SU-DHL-6 (cell line): ENCODE measurements at regions not wholly inside any gene's neighbourhood (a gene's known extent, or its start where the extent isn't known, plus 50 kb on each side); places are given as distances from the start of the nearest gene placed in this dataset.

Experiments used
- H2AFZ ChIP-seq: fragments of 200-600 bp; sonication (generic); 2 replicates; pipeline ENCODE4 v1.6.1; 2014; ENCODE audit warnings: low read depth, mild to moderate bottlenecking, moderate library complexity, mixed read lengths, antibody characterized with exemption, low read length; ENCODE audit not compliant: severe bottlenecking
- H3F3A ChIP-seq: fragments of 200-600 bp; shearing (Covaris generic); 2 replicates; pipeline ENCODE4 v1.6.0; 2016; ENCODE audit warnings: antibody characterized with exemption, mild to moderate bottlenecking; ENCODE audit not compliant: insufficient read depth
- H3K27ac ChIP-seq: fragments of 200-600 bp; sonication (generic); 2 replicates; pipeline ENCODE4 v1.5.1; 2016; ENCODE audit warnings: low read depth, mild to moderate bottlenecking, low read length, moderate library complexity, mixed read lengths
- H3K27me3 ChIP-seq: fragments of 200-600 bp; sonication (generic), shearing (Covaris generic); 2 replicates; pipeline ENCODE4 v1.6.0; 2014; ENCODE audit warnings: mild to moderate bottlenecking, low read length
- H3K36me3 ChIP-seq: fragments of 200-600 bp; sonication (generic); 2 replicates; pipeline ENCODE4 v1.6.1; 2014; ENCODE audit warnings: mild to moderate bottlenecking, low read length, mixed read lengths
- H3K4me2 ChIP-seq: fragments of 300-600, 200-600 bp; shearing (Covaris generic), sonication (generic); 2 replicates; pipeline ENCODE4 v1.6.0; 2014; ENCODE audit warnings: low read length, low read depth, mild to moderate bottlenecking; ENCODE audit not compliant: poor library complexity, severe bottlenecking
- H3K4me3 ChIP-seq: fragments of 200-600 bp; sonication (generic); 2 replicates; pipeline ENCODE4 v1.5.1; 2014; ENCODE audit warnings: antibody characterized with exemption, low read length, mild to moderate bottlenecking, mixed read lengths; ENCODE audit not compliant: insufficient read depth, poor library complexity, severe bottlenecking
- H3K79me2 ChIP-seq: fragments of 200-600 bp; sonication (generic); 2 replicates; pipeline ENCODE4 v1.6.1; 2014; ENCODE audit warnings: mild to moderate bottlenecking, low read length, moderate library complexity; ENCODE audit not compliant: insufficient read depth
- H3K9ac ChIP-seq: fragments of 200-600 bp; sonication (generic); 2 replicates; pipeline ENCODE4 v1.7.0; 2014; ENCODE audit warnings: mild to moderate bottlenecking, low read length
- H3K9me2 ChIP-seq: fragments of 200-600 bp; sonication (generic); replicated peaks from 2 replicates; pipeline ENCODE4 v1.6.1; 2014; ENCODE audit warnings: low read length; ENCODE audit not compliant: insufficient read depth
- H3K9me3 ChIP-seq: fragments of 200-600 bp; sonication (generic); 2 replicates; pipeline ENCODE4 v1.6.1; 2014; ENCODE audit warnings: low read length, mixed read lengths; ENCODE audit not compliant: insufficient read depth
- H4K20me1 ChIP-seq: fragments of 200-600 bp; sonication (generic); 2 replicates; pipeline ENCODE4 v1.6.1; 2014; ENCODE audit warnings: low read depth, mild to moderate bottlenecking, antibody characterized with exemption, low read length, moderate library complexity, mixed read lengths
- EZH2phosphoT487 ChIP-seq: fragments of 200-600 bp; sonication (generic), shearing (Covaris generic); conservative IDR thresholded peaks from 2 replicates; pipeline ENCODE4 v1.6.1; 2018; ENCODE audit warnings: mild to moderate bottlenecking, antibody characterized with exemption, low read length, moderate library complexity, mixed read lengths
- TF ChIP-seq, protein P1 (sequence below): fragments of 200-600 bp; sonication (generic); IDR thresholded peaks from one replicate; pipeline ENCODE4 v1.5.1; 2017; ENCODE audit warnings: antibody characterized with exemption, mild to moderate bottlenecking, low read length, moderate library complexity; ENCODE audit not compliant: insufficient read depth, poor library complexity, severe bottlenecking

DNA sequence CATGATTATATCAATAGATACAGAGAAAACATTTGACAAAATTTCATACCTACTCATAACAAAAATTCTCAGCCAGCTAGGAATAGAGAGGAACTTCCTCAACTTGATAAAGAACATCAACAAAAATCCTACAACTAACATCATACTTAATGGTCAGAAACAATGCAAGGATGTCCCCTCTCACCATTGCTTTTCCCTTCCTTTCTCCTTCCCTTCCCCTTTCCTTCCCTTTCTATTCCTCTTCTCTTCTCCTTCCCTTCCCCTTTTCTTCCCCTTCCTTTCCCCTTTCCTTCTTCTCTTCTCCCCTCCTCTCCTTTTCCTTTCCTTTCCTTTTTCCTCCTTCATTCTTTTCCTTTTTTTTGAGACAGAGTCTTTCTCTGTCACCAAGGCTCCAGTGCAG, 418.3 kb upstream of the B3GAT1 start:
- Histone ChIP-seq H3K79me2 (no peaks in the 10 kb centered on the region), H2AFZ (no peak overlapping the region), H4K20me1 (no peaks in the 10 kb centered on the region), H3K4me2 (no peak overlapping the region), H3K27me3 (no peaks in the 10 kb centered on the region), H3K9ac (no peak overlapping the region), H3K9me3 (no peaks in the 10 kb centered on the region), H3F3A (no peaks in the 10 kb centered on the region), H3K27ac (no peak overlapping the region), H3K36me3 (no peaks in the 10 kb centered on the region), H3K9me2 (no peaks in the 10 kb centered on the region), H3K4me3 (no peak overlapping the region)
- TF ChIP-seq EZH2phosphoT487: no peak
- TF ChIP-seq, protein P1, sequence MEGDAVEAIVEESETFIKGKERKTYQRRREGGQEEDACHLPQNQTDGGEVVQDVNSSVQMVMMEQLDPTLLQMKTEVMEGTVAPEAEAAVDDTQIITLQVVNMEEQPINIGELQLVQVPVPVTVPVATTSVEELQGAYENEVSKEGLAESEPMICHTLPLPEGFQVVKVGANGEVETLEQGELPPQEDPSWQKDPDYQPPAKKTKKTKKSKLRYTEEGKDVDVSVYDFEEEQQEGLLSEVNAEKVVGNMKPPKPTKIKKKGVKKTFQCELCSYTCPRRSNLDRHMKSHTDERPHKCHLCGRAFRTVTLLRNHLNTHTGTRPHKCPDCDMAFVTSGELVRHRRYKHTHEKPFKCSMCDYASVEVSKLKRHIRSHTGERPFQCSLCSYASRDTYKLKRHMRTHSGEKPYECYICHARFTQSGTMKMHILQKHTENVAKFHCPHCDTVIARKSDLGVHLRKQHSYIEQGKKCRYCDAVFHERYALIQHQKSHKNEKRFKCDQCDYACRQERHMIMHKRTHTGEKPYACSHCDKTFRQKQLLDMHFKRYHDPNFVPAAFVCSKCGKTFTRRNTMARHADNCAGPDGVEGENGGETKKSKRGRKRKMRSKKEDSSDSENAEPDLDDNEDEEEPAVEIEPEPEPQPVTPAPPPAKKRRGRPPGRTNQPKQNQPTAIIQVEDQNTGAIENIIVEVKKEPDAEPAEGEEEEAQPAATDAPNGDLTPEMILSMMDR: no peak

DNA sequence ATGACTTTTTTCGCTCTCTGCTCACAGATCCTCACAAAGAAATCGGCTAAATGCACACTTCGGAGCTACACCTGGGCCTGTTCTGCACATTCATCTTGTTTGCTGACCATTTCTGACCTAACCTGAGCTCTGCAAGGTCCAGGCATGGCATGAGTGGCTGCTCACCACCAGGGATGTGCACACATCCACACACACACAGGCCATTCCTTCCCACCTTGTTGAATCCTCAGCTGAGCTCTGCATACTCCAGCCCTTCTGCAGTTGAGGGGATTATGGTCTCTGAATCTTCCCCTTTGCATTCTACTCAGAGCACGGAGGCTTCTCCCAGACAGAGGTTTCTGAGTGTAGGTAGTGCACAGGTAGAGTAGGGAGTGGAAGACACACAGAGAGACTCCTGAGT, 411.9 kb upstream of the B3GAT1 start:
- Histone ChIP-seq H3K4me2 (no peak overlapping the region), H3K9me3 (no peaks in the 10 kb centered on the region), H3K4me3 (no peak overlapping the region), H2AFZ (no peak overlapping the region), H3K79me2 (no peaks in the 10 kb centered on the region), H3K27ac (no peak overlapping the region), H3K36me3 (no peaks in the 10 kb centered on the region), H3K27me3 (no peaks in the 10 kb centered on the region), H3K9ac (no peak overlapping the region), H3K9me2 (no peaks in the 10 kb centered on the region), H3F3A (no peaks in the 10 kb centered on the region), H4K20me1 (no peaks in the 10 kb centered on the region)
- TF ChIP-seq EZH2phosphoT487: no peak
- TF ChIP-seq, protein P1: no peak

DNA sequence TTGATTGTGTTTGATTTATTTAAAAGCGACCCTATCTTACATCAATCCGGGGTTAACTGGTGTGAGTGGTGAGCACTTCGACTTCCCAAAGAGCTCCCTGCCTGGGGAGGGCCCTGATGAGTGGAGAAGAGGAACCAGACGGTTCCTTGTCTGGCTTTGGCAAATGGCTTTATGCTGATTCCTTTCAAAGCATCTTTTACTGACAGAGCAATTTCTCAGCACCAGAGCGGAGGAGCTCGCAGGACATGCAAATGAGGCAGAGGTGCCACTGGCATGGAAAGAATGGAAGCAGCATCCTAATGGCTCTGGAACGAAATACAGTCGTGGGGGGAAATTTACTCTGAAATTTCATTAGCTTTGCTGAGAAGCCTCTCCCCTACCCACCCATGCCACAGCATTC, 410.9 kb upstream of the B3GAT1 start:
- no peak overlapping the region for H3K4me2 ChIP-seq
- no peaks in the 10 kb centered on the region for H4K20me1 ChIP-seq
- no peak overlapping the region for H3K27ac ChIP-seq
- no peaks in the 10 kb centered on the region for H3K79me2 ChIP-seq
- H3K9ac ChIP-seq: no peak overlapping the region
- H3K36me3 ChIP-seq: no peaks in the 10 kb centered on the region
- no peaks in the 10 kb centered on the region for H3K9me3 ChIP-seq
- no peaks in the 10 kb centered on the region for H3K9me2 ChIP-seq
- no peaks in the 10 kb centered on the region for H3F3A ChIP-seq
- H3K4me3 ChIP-seq: no peak overlapping the region
- H3K27me3 ChIP-seq: no peaks in the 10 kb centered on the region
- TF ChIP-seq, protein P1: no peak
- TF ChIP-seq EZH2phosphoT487: no peak
- no peak overlapping the region for H2AFZ ChIP-seq
